AG08395 (cell line): ENCODE measurements at regions not wholly inside any gene's neighbourhood (a gene's known extent, or its start where the extent isn't known, plus 50 kb on each side); places are given as distances from the start of the nearest gene placed in this dataset.
"Not testable (repeated sequence)": the region's sequence is repeated elsewhere in the genome, so short reads cannot be mapped to it uniquely, and the experiment has no call there.

Experiments used
- DNase-seq: peaks from one replicate; pipeline ENCODE4 v3.0.0; 2012; ENCODE audit warnings: mixed read lengths, low spot score

DNA sequence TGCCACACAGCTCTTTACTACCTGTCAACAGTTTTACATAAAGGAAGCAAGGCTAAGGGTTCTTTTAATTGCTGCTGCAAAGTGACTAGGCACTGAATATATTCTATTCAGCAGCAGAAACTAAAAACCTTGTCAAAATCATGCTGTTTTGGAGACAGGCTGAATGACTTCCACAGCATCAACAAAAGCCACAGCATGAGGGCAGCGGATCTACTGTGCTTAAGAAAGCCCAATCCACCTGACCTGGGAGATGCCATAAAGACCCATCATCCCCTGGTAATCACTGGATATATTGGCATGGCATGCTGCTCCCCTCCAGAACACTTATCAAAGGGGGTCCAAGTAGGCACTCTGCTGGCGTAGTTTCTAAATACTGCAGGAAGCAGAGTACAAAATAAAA lies 715.1 kb upstream of the SLC8A1 start:
- DNase-seq, result no peak

DNA sequence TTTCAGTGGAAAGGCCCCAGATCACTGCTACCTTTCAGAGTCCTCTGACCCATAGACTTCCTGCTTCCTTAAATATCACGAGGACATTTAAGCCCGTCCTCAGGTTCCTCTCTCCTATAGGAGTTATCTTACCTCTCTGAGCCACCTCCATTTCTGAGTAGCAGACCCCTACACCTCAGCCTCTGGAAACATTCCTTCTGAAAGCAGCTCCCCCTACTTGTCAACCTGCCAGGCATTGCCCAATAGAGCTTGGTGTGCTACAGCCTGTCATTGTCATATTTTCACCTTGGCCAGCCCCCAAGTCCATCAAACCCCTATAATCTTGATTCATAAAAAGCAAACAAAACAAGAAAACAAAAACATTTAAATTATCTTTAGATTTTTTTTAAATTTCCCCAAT lies 717.9 kb upstream of the SLC8A1 start:
- no peak for DNase-seq

DNA sequence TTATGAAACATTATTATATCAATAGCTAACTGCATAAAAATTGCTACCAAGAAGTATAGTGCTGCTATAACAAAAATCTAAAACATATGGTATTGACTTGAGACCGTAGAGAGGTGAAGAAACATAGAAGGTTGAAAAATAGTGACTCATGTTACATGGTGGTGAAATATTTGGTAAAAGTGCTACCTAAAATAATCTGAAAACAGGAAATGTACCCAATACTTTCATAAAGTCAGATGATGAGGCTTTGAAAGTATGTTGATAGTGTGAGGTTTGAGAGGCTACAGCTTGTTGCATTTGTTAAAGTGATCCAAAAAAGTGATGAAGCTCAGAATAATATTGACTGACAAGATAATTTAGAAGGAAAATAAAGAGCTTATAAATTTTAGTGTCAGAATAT lies 718.7 kb upstream of the SLC8A1 start:
- DNase-seq, result no peak

DNA sequence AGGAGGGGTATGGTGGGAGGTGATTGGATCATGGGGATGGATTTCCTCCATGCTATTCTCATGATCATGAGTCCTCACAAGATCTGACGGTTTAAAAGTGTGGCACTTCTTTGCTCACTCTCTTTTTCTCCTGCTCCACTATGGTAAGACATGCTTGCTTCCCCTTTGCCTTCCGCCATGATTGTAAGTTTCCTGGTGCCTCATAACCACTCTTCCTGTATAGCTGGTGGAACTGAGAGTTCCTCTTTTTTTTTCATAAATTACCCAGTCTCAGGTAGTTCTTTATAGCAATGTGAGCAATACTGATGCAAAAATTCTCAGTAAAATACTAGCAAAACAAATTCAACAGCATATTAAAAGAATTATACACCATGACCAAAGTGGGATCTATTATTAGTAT lies 728.5 kb upstream of the SLC8A1 start:
- no peak for DNase-seq

DNA sequence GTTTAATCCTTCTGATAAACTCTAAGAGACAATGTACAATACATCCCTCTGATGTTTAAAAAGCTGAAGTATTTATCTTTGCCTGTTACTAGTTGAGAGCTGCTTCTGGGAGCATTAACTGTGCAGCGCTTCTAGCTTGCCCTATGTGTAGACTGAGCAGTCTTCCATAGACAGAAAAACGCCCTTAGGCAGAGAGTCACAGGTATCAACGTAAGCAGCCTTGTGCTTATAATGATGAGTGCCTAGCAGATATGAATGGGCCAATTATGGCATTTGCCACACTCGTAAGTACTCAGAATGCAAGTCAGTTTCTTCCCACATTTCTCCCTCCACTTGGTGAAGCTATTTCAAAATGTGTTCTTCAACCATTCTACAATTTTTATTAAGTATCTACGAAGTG lies 731.1 kb upstream of the SLC8A1 start:
- no peak for DNase-seq

DNA sequence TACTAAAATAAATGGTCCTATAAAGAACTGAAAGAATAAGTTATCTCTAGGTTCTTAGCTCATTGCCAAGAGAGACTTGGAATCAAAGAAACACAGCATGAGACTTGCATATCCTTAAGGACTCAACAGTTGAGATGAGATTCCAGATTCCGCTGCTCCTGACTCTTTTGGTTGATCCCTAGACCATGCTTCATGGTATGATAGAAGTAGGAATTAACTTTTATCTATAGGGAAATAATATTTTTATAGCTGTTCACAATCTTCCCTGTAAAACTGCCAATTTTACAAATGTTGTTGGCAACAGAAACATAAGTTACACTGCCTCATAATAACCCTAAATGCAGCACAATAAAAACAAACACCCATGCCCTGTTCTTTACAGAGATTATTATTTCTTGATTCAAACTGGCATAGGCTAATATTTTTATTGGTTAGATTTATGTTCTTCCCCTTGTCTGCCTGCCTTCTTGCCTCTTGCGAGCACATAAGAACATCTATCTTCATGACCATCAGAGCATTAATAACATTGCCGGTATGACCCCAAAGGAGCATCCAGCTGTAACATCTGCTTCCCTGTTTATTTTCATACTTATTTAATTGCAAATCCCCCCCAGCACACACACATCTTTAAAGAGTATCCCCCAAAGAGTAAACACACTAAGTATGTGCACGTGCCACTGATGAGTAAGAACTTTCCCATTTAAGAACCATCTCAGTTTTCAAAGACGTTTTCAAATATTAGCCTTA lies 735.7 kb upstream of the SLC8A1 start:
- DNase-seq, result no peak

DNA sequence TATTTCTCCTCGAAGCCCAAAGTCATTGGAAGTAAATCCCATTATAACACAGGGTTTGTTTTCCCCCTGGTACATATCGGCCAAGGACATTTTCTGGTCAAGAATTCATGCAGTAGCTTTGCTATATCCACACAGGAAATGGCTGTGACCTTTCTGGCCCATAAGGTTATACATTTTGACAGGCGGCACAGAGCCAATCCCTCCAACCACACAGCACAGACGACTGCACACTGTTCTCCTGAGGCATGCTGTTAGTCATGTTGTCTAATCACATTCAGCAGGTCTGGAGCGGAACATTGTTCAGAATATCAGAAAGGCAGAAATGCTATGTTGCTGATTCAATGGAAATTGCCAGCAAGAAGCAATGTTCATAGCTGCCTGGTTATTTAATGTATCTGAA lies 742.3 kb upstream of the SLC8A1 start:
- DNase-seq, result no peak

DNA sequence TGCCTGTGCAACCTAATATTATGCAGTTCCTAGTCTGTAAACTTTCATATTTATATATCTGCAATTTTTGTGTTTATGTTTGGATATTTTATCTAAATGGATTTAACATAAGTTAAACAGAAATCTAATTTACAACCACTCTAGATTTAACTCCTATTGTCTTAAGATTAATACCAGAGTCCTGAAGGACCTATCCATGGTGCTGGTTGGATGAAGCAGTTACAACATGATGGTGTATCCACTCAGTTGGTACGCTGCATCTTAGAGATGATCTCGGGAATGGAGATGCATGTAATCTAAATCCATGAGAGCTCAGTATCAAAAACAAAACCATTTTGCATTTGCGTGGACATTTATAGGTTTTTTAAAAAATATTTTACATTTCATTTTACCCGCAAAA lies 745.9 kb upstream of the SLC8A1 start:
- DNase-seq, result no peak

DNA sequence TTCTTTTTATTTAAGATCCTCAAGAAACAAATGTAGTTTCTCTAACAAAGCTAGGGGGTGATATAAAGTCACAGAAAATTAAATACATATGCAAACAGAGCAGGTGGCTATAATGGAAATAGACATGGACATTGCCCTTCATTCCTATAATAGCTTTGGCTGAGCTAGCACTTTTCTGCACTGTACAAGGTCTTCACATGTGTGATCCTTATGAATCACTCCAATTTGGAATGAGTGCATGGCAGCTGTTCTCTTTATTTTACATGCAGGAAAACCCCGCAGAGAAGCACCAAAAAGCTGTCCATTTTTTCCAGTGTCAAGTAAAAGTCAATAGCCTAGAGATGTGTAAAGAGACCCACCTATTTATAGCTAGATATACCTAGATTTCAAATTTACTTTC lies 747.4 kb upstream of the SLC8A1 start:
- DNase-seq, result no peak

DNA sequence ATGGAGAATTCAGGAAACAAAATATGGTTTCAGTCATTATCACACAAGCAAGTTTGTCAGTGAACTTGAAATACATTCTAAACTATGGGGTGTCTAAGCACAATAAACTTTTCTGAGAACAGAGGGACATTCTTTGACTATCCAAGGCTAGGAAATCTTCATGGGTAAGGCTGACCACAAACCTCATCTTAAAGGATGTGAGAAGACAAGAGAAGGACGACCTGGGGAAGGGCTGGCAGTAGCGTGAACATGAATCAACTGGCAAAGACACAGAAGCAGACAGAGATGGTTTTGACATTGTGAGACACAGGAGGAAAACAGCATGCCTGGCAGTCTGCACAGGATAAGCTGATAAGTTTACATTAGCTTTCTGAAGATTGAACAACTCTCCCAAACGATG lies 752.4 kb upstream of the SLC8A1 start:
- DNase-seq, result no peak

DNA sequence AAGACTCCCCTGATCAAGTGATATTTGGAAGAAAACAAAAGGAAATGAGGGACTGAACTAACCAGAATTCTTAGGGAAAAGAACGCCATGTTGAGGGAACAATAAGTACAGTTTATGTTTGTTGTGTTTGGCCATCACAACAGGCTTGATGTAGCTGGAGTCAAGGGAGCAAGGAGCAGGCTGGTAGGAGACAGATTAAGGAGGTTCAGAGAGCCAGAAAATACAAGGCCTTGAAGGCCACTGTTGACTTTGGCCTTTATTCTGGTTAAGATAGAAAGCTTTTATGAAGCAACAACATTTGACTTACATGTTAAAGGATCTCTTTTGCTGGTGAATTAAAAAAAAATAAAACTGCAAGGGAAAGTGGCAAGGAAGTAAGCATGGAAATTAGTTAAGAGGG lies 754.1 kb upstream of the SLC8A1 start:
- no peak for DNase-seq

DNA sequence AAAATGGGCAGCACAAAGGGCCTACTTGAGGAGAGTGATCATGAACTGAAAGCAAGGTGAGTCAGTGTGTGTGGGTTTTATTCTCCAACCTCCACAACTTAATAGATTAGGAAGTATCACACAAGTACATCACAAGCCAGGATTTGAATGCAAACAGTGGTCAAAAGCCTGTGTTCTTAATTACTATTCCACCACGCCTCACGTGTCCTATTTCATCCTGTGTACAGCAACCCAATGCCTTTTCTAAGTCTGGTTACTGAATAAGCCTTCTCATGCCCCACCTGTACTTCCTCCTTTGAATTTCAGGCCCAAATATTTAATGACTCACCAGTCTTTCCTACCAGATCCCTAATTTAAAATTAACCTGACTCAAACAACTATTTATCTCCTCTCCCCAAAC lies 755.7 kb upstream of the SLC8A1 start:
- no peak for DNase-seq

DNA sequence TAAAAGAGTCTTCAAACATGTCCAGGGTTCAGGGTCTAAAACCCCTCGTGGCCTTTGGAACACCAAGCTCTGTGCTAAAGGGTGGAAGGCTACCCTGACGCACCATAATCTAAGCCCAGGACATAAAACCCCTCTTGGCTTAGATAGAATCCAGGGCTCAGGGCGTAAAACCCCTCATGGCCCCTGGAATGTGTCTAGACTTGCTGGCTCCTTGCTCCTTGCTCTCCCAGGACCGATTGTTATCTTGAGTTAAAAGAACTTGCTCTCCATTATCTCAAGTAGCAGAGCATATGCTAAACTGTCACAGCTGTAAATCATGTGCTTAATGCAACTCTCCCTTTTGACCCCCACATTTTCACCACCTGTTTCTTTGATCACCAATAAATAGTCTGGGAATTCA lies 758.1 kb upstream of the SLC8A1 start:
- DNase-seq, result not testable (repeated sequence)

DNA sequence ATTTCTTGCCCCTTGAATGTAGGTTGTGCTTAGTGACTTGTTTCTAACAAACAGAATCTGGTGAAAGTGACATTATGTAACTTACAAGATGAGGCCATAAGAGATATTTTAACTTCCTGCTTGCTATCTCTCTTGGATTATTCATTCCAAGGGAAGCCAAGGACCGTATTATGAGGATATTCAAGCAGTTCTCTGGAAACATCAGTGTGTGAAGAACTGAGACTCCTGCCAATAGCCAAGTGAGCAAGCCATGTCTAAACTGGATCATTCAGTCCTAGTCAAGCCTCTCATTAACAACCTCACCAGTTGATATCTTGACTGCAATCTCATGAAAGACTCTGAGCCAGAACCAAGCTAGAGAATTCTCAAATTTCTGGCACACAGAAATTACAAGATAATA lies 765.1 kb upstream of the SLC8A1 start:
- DNase-seq, result no peak

DNA sequence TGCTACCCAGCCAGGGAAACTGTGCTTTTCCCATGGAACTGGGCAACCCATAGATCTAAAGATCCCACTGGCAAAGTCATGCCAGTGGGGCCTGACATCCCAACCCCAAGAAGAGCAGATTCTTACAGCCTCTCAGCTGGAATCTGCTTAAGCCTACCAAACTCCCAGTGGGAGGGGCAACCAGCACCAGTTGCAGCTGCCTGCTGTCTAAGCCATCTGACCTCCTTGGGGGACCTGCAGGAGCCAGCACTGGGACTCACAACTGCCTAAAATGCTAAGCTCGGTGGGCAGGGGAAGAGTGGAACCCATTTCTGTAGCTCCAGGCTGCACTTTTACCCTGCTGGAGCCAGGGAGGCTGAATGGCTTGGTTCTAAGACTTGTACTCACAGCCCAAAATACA lies 770.7 kb upstream of the SLC8A1 start:
- no peak for DNase-seq

DNA sequence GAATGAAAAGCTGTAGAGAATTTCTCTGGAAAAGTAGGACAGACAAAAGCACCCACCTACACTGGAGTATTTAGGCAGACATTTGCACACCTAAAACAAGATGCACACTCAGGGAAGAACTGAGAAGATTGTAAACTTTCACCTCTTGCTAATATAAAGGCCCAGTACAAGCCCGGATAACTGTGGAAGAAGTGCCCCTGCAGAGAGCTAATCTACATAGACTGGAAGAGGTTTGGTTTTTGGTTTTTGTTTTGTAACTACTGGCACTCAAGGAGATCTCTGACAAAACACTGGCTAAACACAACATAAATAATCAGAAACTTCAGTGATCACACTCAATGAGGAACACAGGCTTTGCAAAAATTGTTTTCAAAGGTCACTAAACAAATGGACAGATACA lies 782.2 kb upstream of the SLC8A1 start:
- no peak for DNase-seq

DNA sequence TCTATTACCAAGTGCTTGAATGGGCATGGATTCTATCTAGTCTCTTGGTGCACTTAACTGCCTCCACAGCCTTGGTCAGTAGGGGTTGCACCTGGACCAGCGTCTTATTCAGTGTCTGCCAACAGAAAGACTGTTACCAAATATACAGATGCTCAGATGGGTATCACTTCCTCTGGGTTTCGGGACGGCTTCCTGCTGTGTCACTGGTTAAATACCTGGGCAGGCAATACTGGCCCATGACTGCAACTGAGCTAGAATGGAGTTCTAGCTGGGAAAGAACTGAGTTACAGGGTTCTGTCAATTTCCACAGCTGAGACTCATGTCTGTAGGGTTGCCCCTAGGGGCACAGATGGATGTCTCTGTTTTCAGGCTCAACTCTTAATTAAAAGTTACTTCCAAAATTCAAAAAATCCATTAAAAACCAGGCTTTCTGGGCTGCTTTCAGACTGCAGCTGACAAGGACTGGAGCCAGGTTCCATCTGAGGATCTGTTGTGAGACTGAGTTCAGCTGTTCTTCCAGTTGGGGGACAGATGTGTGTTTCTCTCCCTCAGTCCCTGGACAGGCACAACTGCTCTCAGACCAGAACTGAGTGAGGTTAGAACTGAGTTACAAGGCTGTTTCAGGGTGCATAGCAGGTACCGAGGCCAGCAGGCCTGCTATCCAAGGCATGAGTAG lies 789.6 kb upstream of the SLC8A1 start:
- no peak for DNase-seq

DNA sequence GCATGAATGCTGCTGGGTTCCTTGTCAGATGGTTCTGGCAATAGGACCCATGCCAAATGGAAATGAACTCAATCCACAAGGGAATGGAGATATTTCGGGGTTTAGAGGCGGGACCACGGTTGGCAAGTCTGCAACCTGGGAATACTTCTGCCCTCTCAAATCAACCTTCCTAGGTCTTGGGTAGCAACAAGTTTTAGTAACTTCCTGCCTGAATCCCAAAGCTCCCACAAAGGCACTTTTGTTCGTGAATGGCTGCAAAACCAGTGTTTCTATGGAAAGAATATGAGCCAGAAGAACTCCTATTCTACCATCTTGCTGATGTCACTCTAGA lies 790.1 kb upstream of the SLC8A1 start:
- DNase-seq, result no peak

DNA sequence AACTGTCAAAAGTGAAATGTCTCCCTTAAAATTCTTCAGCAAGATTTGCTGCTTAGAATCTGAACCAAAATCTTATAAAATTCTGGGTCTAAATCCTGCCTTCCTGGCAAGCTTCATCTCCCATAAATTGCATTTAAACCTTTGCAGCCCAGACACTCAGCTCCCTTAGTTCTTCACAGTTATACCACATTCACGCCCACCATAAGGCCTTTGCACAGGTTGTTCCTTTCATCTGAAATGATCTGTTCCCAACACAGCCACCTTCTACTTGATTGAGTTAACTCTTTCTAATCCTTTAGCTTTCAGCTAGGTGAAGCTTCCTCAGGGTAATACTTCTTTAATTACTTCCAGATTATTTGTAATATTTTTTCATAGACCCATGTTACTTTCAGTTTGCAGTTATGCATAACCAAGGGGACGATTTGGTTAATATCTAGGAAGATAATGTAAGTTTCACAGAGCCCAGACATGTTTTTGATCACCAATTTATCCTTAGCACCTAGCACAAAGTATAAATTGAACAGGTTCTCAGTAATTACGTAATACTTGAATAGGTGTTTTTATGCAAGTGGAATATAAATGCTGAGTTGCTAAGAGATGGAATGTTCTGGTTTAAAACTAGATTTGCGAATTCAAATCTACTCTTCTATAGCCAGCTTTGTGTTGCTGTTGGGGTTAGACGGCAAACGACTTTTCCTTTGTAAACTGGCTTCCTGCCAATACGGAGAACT lies 779.7 kb upstream of the PKDCC start:
- no peak for DNase-seq

DNA sequence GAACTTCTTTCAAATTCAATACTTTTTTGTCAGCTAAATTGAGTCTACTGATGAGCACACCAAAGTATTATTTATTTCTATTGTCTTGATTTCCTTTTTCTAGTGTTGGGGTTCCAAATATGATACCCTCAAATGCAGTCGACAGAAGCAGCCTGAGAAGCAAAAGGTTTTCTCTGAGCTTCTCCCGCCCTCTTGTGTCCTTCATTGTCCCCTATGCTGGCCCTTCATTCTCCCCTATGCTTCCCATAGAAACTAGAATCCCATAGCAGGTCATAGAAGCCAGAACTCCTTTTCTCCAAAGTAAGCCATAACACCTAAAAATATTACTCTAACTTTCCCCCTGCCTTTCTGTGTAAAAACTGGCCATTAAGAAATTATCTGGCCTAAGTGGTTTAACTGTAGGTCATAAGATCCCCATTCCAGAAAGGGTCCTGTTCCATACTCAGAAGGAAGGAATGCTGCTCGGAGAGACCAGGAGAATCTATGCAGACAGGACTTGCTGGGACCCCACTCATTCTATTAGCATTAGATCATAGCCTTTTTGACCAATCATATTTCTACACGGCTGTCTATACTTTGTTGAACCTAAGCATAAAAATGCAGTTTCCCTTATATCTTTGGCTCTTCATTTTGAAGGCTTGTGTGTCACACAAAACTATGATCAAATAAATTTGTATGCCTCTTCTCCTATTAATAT lies 764.6 kb upstream of the PKDCC start:
- no peak for DNase-seq

DNA sequence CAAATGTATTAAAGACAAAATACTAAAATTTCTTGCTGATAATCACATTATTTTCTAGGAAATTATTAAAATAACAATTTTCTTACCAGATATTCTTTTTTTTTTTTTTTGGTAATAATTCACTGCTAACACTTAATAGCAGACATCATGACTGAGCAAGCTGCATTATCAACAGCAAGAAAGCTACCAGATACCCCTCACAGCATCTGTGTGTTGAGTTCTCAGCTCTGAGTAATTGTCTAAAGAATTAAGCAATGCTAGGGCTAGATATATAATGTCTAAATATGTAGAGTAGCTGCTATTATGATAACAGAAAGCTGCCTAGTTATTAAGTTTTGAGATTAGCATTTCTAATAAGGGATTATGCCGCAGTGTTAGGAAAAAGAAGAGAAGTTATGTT lies 754.3 kb upstream of the PKDCC start:
- DNase-seq, result no peak

DNA sequence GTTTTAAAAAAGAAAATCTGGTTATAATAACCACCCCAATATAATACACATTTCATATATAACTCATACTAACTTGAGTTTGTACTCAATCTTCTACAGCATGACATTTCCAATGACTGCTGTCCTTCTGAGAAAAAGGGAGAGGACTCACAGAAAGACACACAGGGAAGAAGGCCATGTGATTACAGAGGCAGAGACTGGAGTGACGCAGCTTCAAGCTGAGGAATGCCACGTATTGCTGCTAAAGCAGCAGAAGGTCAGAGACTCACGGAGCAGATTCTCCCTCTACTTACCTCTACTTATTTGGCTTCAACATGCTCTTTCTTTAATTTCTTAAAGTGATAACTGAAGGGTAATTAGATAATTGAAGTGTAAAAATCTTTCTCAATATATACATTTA lies 753.5 kb upstream of the PKDCC start:
- DNase-seq, result no peak

DNA sequence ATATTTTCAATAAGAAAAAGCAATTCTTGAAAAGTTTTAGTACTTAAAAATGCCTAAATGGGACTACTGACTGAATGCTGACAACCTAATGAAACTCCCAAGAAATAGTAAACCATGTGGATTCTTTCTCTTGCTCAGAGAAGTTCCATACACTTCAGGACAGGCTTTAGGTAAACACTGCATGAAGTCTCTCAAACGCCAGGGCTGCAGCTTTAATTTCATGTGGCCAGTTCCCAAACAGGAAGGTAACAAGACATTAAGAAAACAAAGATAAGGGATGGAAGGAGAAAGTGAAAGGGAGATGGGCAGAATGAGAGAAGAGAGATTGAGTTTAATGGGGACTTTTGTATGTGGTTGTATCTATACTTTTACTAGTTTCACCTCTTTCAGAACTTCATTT lies 734.7 kb upstream of the PKDCC start:
- DNase-seq, result no peak
